HFFc6 (cell line): ENCODE measurements at regions not wholly inside any gene's neighbourhood (a gene's known extent, or its start where the extent isn't known, plus 50 kb on each side); places are given as distances from the start of the nearest gene placed in this dataset.

Experiments
- DNase-seq: peaks from one replicate; pipeline ENCODE4 v3.0.0-alpha.2; 2018
- H3K27ac Mint-ChIP-seq: 2 replicates; pipeline ENCODE4 v1.8.0; 2020; ENCODE audit warnings: mild to moderate bottlenecking, mixed read lengths
- H3K27me3 Mint-ChIP-seq: 2 replicates; pipeline ENCODE4 v1.8.0; 2021; ENCODE audit warnings: mild to moderate bottlenecking, moderate library complexity, mixed read lengths; ENCODE audit not compliant: insufficient read depth
- H3K36me3 Mint-ChIP-seq: 2 replicates; pipeline ENCODE4 v1.8.0; 2021; ENCODE audit warnings: low read depth, mixed read lengths
- H3K4me1 Mint-ChIP-seq: 2 replicates; pipeline ENCODE4 v1.8.0; 2020; ENCODE audit warnings: low read depth, mixed read lengths
- H3K4me3 Mint-ChIP-seq: 2 replicates; pipeline ENCODE4 v1.8.0; 2020; ENCODE audit warnings: mild to moderate bottlenecking, moderate library complexity, mixed read lengths
- H3K9me3 Mint-ChIP-seq: 2 replicates; pipeline ENCODE4 v1.8.0; 2020; ENCODE audit warnings: mild to moderate bottlenecking, mixed read lengths
- CTCF ChIP-seq: fragments of 200-600 bp; sonication (generic); IDR thresholded peaks from 2 replicates; pipeline ENCODE4 v1.5.0; 2021; ENCODE audit warnings: antibody characterized with exemption, mild to moderate bottlenecking

DNA sequence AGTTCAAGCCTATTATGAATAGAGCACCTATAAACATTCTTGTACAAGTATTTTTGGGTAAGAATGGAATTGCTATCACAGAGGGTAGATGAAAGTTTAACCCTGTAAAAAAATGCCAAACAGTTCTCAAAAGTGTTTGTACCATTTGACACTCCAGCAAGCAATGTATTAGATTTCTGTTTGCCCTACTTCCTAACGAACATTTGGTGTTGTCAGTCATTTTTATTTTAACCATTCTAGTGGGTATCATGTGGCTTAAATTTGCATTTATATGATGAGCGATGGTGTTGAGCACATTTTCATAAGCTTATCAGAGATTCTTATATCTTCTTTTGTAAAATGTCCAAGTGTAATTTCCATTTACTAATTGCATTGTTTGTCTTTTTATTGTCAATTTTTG is 608.2 kb upstream of the ACVR2A start:
- no peak for TF ChIP-seq CTCF

DNA sequence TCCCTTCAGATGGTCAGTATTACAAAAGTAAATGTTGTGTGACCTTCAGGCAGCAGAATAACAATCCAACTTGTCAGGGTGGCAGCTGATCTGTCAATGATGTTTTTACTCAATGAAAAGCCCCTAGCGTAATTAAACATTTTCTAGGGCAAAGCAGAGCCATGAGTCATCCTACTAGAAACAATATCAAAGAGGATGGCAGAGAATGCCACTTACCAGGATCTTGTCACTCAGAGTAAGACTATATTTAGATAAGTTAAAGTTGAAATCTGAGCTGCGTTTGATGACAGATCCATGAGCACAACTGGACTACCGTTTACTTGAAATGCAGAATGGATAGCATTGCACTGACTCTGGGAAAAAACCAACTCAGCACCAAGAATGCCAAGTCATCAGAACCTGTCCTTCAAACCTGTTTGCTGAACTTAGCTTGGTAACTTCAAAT is 612.6 kb upstream of the ACVR2A start:
- no peak overlapping the region for H3K27ac Mint-ChIP-seq
- TF ChIP-seq CTCF: no peak
- DNase-seq: no peak
- peaks cover 31% of the 10 kb centered on the region for H3K9me3 Mint-ChIP-seq
- no peaks in the 10 kb centered on the region; the same call in 1 of the 2 replicates for H3K27me3 Mint-ChIP-seq
- no peak overlapping the region for H3K4me3 Mint-ChIP-seq
- 0 out of 2 replicates have a peak, but pooled peaks cover 3% of the 10 kb centered on the region for H3K36me3 Mint-ChIP-seq
- no peaks in the 10 kb centered on the region for H3K4me1 Mint-ChIP-seq

More for the DNA sequence above, 608.2 kb upstream of the ACVR2A start:
- H3K4me1 Mint-ChIP-seq: no peaks in the 10 kb centered on the region
- H3K27me3 Mint-ChIP-seq: no peaks in the 10 kb centered on the region
- 0 out of 2 replicates have a peak, but pooled peaks cover 3% of the 10 kb centered on the region for H3K36me3 Mint-ChIP-seq
- no peak overlapping the region for H3K27ac Mint-ChIP-seq
- no peak overlapping the region for H3K4me3 Mint-ChIP-seq
- H3K9me3 Mint-ChIP-seq: peaks cover 25% of the 10 kb centered on the region
- no peak for DNase-seq

DNA sequence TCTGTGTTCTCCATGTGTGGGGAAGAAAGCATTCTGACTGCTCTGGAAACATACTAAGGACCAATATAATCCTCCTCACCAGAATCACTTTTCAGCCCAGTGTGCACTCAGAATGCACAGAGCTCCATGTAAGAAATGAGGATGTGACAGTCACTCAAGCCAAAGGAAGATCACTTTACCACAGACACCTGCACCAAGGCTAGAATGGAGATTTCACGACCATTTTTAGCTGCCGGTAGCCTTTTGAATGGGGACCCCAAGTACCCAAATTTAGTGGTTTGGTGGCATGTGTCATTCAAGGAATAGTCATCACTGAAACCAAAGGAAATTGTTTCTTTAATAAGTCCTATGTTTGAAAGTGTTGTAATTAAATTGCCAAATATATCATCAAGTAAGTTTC is 613.2 kb upstream of the ACVR2A start:
- no peak overlapping the region for H3K4me3 Mint-ChIP-seq
- 0 out of 2 replicates have a peak, but pooled peaks cover 3% of the 10 kb centered on the region for H3K36me3 Mint-ChIP-seq
- TF ChIP-seq CTCF: no peak
- DNase-seq: no peak
- H3K27me3 Mint-ChIP-seq: no peaks in the 10 kb centered on the region; the same call in 1 of the 2 replicates
- no peaks in the 10 kb centered on the region for H3K4me1 Mint-ChIP-seq
- H3K27ac Mint-ChIP-seq: no peak overlapping the region
- H3K9me3 Mint-ChIP-seq: peaks cover 28% of the 10 kb centered on the region

DNA sequence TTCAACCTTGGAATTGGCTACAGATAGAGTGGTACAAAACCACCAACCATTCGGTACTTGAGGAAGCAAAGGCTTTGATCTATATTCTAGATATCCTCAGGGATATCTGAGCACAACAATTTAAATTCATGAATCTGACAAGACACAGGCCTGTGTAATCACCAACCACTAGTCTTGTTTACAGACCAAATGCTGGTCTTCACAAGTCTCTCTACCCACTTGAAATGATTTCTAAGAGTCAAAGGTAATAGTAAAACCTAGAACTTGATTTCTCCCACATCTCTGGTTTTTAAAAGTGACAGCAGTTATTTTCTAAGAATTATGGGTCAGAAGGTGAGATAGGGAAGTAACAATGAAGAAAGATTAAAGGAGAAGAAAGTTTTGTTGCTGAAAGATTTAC is 613.7 kb upstream of the ACVR2A start:
- Mint-ChIP-seq H3K27me3 (no peaks in the 10 kb centered on the region; the same call in 1 of the 2 replicates), H3K27ac (no peak overlapping the region), H3K36me3 (0 out of 2 replicates have a peak, but pooled peaks cover 3% of the 10 kb centered on the region), H3K4me1 (no peaks in the 10 kb centered on the region), H3K9me3 (peaks cover 29% of the 10 kb centered on the region), H3K4me3 (no peak overlapping the region)
- TF ChIP-seq CTCF: no peak
- no peak for DNase-seq

DNA sequence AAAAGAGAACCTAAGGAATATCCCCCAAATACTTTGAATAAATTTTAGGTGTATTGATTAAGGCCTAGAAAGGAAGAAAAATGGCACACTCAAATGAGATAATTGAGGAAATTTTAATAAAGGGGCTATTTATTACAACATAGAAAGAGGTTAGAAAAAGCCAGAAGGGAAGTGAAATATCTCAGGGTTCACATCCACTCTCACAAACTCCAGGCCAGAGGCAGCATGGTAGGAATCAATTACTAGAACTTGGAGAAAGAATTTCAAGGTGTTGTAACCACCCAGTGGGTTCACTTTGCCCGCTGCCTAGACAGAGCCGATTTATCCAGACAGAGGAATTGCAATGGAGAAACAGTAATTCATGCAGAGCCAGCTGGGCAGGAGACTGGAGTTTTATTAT is 617.5 kb upstream of the ACVR2A start:
- no peak for DNase-seq
- H3K36me3 Mint-ChIP-seq: no peaks in the 10 kb centered on the region
- no peak for TF ChIP-seq CTCF
- no peaks in the 10 kb centered on the region for H3K4me1 Mint-ChIP-seq
- no peaks in the 10 kb centered on the region; the same call in 1 of the 2 replicates for H3K27me3 Mint-ChIP-seq
- no peak overlapping the region for H3K4me3 Mint-ChIP-seq
- H3K9me3 Mint-ChIP-seq: peaks cover 44% of the 10 kb centered on the region
- H3K27ac Mint-ChIP-seq: no peak overlapping the region

- H3K4me3 Mint-ChIP-seq: no peak overlapping the region
- no peaks in the 10 kb centered on the region for H3K36me3 Mint-ChIP-seq
- peaks cover 48% of the 10 kb centered on the region for H3K9me3 Mint-ChIP-seq
- TF ChIP-seq CTCF: no peak
- no peak for DNase-seq
- H3K4me1 Mint-ChIP-seq: no peaks in the 10 kb centered on the region
- H3K27me3 Mint-ChIP-seq: peaks cover 1% of the 10 kb centered on the region; the same call in 1 of the 2 replicates
- H3K27ac Mint-ChIP-seq: no peak overlapping the region
Observed at GRCh38 chr2:147224070-147224469, 620.8 kb upstream of the ACVR2A start.
